ENCODE measurements at regions not wholly inside any gene's neighbourhood (a gene's known extent, or its start where the extent isn't known, plus 50 kb on each side); places are given as distances from the start of the nearest gene placed in this dataset.

- H3K9me3 Mint-ChIP-seq, result no peaks in the 10 kb centered on the region
- DNase-seq, result no peak
- H2AK5ac ChIP-seq (ENCODE audit: insufficient read length, low read length), result no peak overlapping the region
- no peaks in the 10 kb centered on the region for H3K36me3 Mint-ChIP-seq (ENCODE audit: insufficient read depth in 1 of 3, low read depth in 3 of 3)
- no peak overlapping the region for H2BK120ac ChIP-seq (ENCODE audit: low read depth, low read length, poor library complexity, severe bottlenecking)
- H3K4ac ChIP-seq (ENCODE audit: low read depth, low read length), result no peak overlapping the region
- H3K4me1 ChIP-seq (ENCODE audit: insufficient read depth, low read length), result no peaks in the 10 kb centered on the region
- H3K14ac ChIP-seq (ENCODE audit: insufficient read depth, low read length), result no peak overlapping the region
- no peak overlapping the region for H2BK20ac ChIP-seq (ENCODE audit: low read depth, low read length, poor library complexity, severe bottlenecking)
- no peak overlapping the region for H3K27ac ChIP-seq (ENCODE audit: insufficient read length, low read depth, low read length)
- no peak overlapping the region for H2BK12ac ChIP-seq (ENCODE audit: insufficient read length, low read depth, low read length)
- no peak overlapping the region for H3K4me2 ChIP-seq (ENCODE audit: insufficient read depth, insufficient read length, low read length)
- H3K56ac ChIP-seq (ENCODE audit: insufficient read length, low read depth, low read length), result no peak overlapping the region
- no peaks in the 10 kb centered on the region for H3K79me1 ChIP-seq (ENCODE audit: insufficient read depth, low read depth, low read length, poor library complexity, severe bottlenecking)
- no peak overlapping the region for H4K8ac ChIP-seq (replicated peaks; ENCODE audit: insufficient read length, low read depth, low read length)
- no peaks in the 10 kb centered on the region for H4K20me1 ChIP-seq (ENCODE audit: control insufficient read depth, insufficient read depth, insufficient read length)
- no peak overlapping the region for H2AFZ ChIP-seq (ENCODE audit: low read length)
- H2BK5ac ChIP-seq (ENCODE audit: insufficient read length, low read length), result no peak overlapping the region
- H3K9ac ChIP-seq (ENCODE audit: extremely low read depth, insufficient read length, low read length), result no peak overlapping the region
- WGBS (ENCODE audit: extremely low coverage, insufficient read length, low lambda C conversion rate), result no CpG with 5 or more reads among the region's 2 CpGs
- no peak overlapping the region for H2BK15ac ChIP-seq (ENCODE audit: low read depth, low read length)
- no peak overlapping the region for H3K18ac ChIP-seq (ENCODE audit: insufficient read length, low read depth, low read length)
- no peaks in the 10 kb centered on the region for H3K79me2 ChIP-seq (ENCODE audit: insufficient read depth, low read length)
- no peak overlapping the region for H3K4me3 Mint-ChIP-seq
- no peak overlapping the region for H4K91ac ChIP-seq (ENCODE audit: insufficient read length, low read depth, low read length)
- H3K27me3 Mint-ChIP-seq (ENCODE audit: low read depth), result no peaks in the 10 kb centered on the region
- no peaks in the 10 kb centered on the region for H3K9me3 ChIP-seq (ENCODE audit: control insufficient read depth, low read depth, low read length)
- H3T11ph ChIP-seq (ENCODE audit: low read length), result no peak overlapping the region
- H3K27me3 ChIP-seq (ENCODE audit: insufficient read depth, low read length), result no peaks in the 10 kb centered on the region
- H4K5ac ChIP-seq (ENCODE audit: insufficient read length, low read depth, low read length), result no peak overlapping the region
- TF ChIP-seq CTCF (conservative IDR thresholded peaks at IDR 0.05), result no peak
- no peak overlapping the region for H3K23ac ChIP-seq (ENCODE audit: insufficient read length, low read depth, low read length)
- no peaks in the 10 kb centered on the region for H3K23me2 ChIP-seq (ENCODE audit: insufficient read length, low read depth, low read length, poor library complexity, severe bottlenecking)
- H3K4me1 Mint-ChIP-seq, result peaks cover 3 to 8% of the 10 kb centered on the region in 2 experiments; a peak in 2 of 4 replicates
- no peak overlapping the region for H3K27ac Mint-ChIP-seq
These were observed 409.9 kb upstream of the NFIA start for GRCh38 chr1:60672449-60672848.
